ENCODE measurements at regions not wholly inside any gene's neighbourhood (a gene's known extent, or its start where the extent isn't known, plus 50 kb on each side); places are given as distances from the start of the nearest gene placed in this dataset.
"Not testable (repeated sequence)": the region's sequence is repeated elsewhere in the genome, so short reads cannot be mapped to it uniquely, and the experiment has no call there.

GRCh38 chr3:18179521-18179920 is 245.6 kb downstream of the SATB1 start:
- TF ChIP-seq CTCF (IDR thresholded peaks at IDR 0.05; ENCODE audit: low read depth, low read length): no peak
- Histone ChIP-seq H3K4me3 (ENCODE audit: low read depth, low read length) (no peak overlapping the region), H3K9me3 (no peaks in the 10 kb centered on the region), H3K36me3 (no peaks in the 10 kb centered on the region), H3K27me3 (no peaks in the 10 kb centered on the region), H3K4me1 (no peaks in the 10 kb centered on the region)
- peak; percentile 29 for DNase-seq

- H3K9me3 ChIP-seq: no peaks in the 10 kb centered on the region
- no peak overlapping the region for H3K4me3 ChIP-seq (ENCODE audit: low read depth, low read length)
- TF ChIP-seq CTCF (IDR thresholded peaks at IDR 0.05; ENCODE audit: low read depth, low read length): no peak
- DNase-seq: no peak
- H3K4me1 ChIP-seq: no peaks in the 10 kb centered on the region
- no peaks in the 10 kb centered on the region for H3K36me3 ChIP-seq
- no peaks in the 10 kb centered on the region for H3K27me3 ChIP-seq
Measured at GRCh38 chr3:18177271-18177670, 247.9 kb downstream of the SATB1 start.

- DNase-seq; H3K4me3 ChIP-seq (ENCODE audit: low read depth, low read length); H3K36me3 ChIP-seq; H3K4me1 ChIP-seq; H3K27me3 ChIP-seq; H3K9me3 ChIP-seq: not testable (repeated sequence)
Measured at GRCh38 chr3:18173891-18174290, 251.2 kb downstream of the SATB1 start.

GRCh38 chr3:18159681-18160080 is 265.5 kb downstream of the SATB1 start:
- Histone ChIP-seq H3K27me3 (no peaks in the 10 kb centered on the region), H3K9me3 (no peaks in the 10 kb centered on the region), H3K4me1 (no peaks in the 10 kb centered on the region), H3K36me3 (no peaks in the 10 kb centered on the region), H3K4me3 (ENCODE audit: low read depth, low read length) (no peak overlapping the region)
- DNase-seq: no peak
- TF ChIP-seq CTCF (IDR thresholded peaks at IDR 0.05; ENCODE audit: low read depth, low read length): no peak

- DNase-seq: no peak
- H3K9me3 ChIP-seq: no peaks in the 10 kb centered on the region
- no peaks in the 10 kb centered on the region for H3K36me3 ChIP-seq
- H3K27me3 ChIP-seq: no peaks in the 10 kb centered on the region
- TF ChIP-seq CTCF (IDR thresholded peaks at IDR 0.05; ENCODE audit: low read depth, low read length): no peak
- H3K4me1 ChIP-seq: no peaks in the 10 kb centered on the region
- H3K4me3 ChIP-seq (ENCODE audit: low read depth, low read length): no peak overlapping the region
Measured at GRCh38 chr3:18153571-18154173, 271.5 kb downstream of the SATB1 start.

- Histone ChIP-seq H3K4me3 (ENCODE audit: low read depth, low read length) (no peak overlapping the region), H3K27me3 (no peaks in the 10 kb centered on the region), H3K36me3 (no peaks in the 10 kb centered on the region), H3K9me3 (no peaks in the 10 kb centered on the region), H3K4me1 (no peaks in the 10 kb centered on the region)
- TF ChIP-seq CTCF (IDR thresholded peaks at IDR 0.05; ENCODE audit: low read depth, low read length): no peak
- DNase-seq: no peak
Measured at GRCh38 chr3:18151199-18151598, 273.9 kb downstream of the SATB1 start.

- H3K4me3 ChIP-seq (ENCODE audit: low read depth, low read length): no peak overlapping the region
- H3K4me1 ChIP-seq: no peaks in the 10 kb centered on the region
- H3K27me3 ChIP-seq: no peaks in the 10 kb centered on the region
- H3K9me3 ChIP-seq: no peaks in the 10 kb centered on the region
- TF ChIP-seq CTCF (IDR thresholded peaks at IDR 0.05; ENCODE audit: low read depth, low read length): no peak
- no peaks in the 10 kb centered on the region for H3K36me3 ChIP-seq
- no peak for DNase-seq
Measured at GRCh38 chr3:18149935-18150334, 275.2 kb downstream of the SATB1 start.
